KMS-11 (cell line): ENCODE measurements at regions not wholly inside any gene's neighbourhood (a gene's known extent, or its start where the extent isn't known, plus 50 kb on each side); places are given as distances from the start of the nearest gene placed in this dataset.

ENCODE experiments used
- H2AFZ ChIP-seq: fragments of 200-600 bp; sonication (generic); 2 replicates; pipeline ENCODE4 v1.6.1; 2016; ENCODE audit warnings: antibody characterized with exemption, mixed run types, low read depth
- H3K27ac ChIP-seq: fragments of 200-600 bp; sonication (generic); 2 replicates; pipeline ENCODE4 v1.6.1; 2016; ENCODE audit warnings: mild to moderate bottlenecking, mixed run types
- H3K27me3 ChIP-seq: fragments of 200-600 bp; sonication (generic); 2 replicates; pipeline ENCODE4 v1.6.1; 2017; ENCODE audit warnings: mild to moderate bottlenecking, low read depth, mixed run types, moderate library complexity; ENCODE audit not compliant: insufficient read depth
- H3K36me3 ChIP-seq: fragments of 200-600 bp; sonication (generic); 2 replicates; pipeline ENCODE4 v1.6.1; 2017; ENCODE audit warnings: mild to moderate bottlenecking, mixed run types; ENCODE audit not compliant: insufficient read depth
- H3K4me1 ChIP-seq: fragments of 200-600 bp; sonication (generic); 2 replicates; pipeline ENCODE4 v1.6.1; 2016; ENCODE audit warnings: mild to moderate bottlenecking, low read depth, mixed run types; ENCODE audit not compliant: poor library complexity, severe bottlenecking
- H3K4me2 ChIP-seq: fragments of 200-600 bp; sonication (generic); 2 replicates; pipeline ENCODE4 v1.7.0; 2016; ENCODE audit warnings: mild to moderate bottlenecking, mixed run types
- H3K4me3 ChIP-seq: fragments of 200-600 bp; sonication (generic); IDR thresholded peaks from 2 replicates; pipeline ENCODE4 v1.6.1; 2017; ENCODE audit warnings: low read depth, low read length, mixed read lengths; ENCODE audit not compliant: insufficient read depth
- H3K79me2 ChIP-seq: fragments of 200-600 bp; sonication (generic); 2 replicates; pipeline ENCODE4 v1.6.1; 2016; ENCODE audit warnings: low read depth, mixed run types; ENCODE audit not compliant: insufficient read depth
- H3K9ac ChIP-seq: fragments of 200-600 bp; sonication (generic); 2 replicates; pipeline ENCODE4 v1.6.1; 2016; ENCODE audit warnings: mild to moderate bottlenecking, mixed run types
- H4K20me1 ChIP-seq: fragments of 200-600 bp; sonication (generic); 2 replicates; pipeline ENCODE4 v1.6.1; 2016; ENCODE audit warnings: mild to moderate bottlenecking, mixed run types; ENCODE audit not compliant: insufficient read depth
- TF ChIP-seq, protein P1 (sequence below): fragments of 200-600 bp; sonication (generic); conservative IDR thresholded peaks from 2 replicates; pipeline ENCODE4 v1.6.1; 2017; ENCODE audit warnings: low read depth, mild to moderate bottlenecking, antibody characterized with exemption, low read length, moderate library complexity, mixed read lengths

DNA sequence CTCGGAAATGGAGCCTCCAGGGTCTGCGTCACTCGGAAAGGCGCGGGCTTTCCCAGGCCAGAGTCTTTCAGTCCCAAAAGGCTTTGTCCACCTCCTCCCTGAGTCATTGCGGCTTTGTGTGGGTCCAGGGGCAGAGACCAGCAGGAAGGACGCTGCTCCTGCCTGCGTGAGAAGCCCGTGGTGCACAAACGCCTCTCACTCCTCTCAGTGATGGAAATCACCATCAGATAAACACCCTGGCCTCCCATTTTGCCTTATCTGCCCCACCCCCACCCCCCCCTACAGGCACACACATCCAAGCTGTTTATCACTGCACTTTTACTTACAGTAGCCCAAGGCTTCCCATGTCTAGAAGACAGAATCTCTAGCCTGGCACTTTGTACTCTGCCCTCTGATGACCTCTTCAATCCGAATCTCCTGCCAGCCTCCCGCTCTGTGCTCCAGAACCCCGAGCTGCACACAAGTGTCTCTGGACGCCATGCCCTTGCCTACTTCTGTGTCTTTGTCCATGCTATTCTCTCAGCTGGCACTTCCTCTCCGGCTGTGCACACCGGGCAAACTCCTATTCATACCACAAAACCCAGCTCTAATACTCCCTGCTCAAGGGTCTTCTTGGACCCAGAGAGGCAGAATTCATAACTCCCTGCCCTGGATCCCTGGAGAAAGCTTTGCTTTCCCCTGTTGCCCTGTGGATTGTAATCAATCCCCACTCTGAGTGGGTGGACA is 954.6 kb downstream of the TBC1D22A start:
- H2AFZ ChIP-seq: no peak overlapping the region
- no peak overlapping the region for H3K27ac ChIP-seq
- no peak overlapping the region for H3K4me2 ChIP-seq
- H3K9ac ChIP-seq: no peak overlapping the region
- TF ChIP-seq, protein P1, sequence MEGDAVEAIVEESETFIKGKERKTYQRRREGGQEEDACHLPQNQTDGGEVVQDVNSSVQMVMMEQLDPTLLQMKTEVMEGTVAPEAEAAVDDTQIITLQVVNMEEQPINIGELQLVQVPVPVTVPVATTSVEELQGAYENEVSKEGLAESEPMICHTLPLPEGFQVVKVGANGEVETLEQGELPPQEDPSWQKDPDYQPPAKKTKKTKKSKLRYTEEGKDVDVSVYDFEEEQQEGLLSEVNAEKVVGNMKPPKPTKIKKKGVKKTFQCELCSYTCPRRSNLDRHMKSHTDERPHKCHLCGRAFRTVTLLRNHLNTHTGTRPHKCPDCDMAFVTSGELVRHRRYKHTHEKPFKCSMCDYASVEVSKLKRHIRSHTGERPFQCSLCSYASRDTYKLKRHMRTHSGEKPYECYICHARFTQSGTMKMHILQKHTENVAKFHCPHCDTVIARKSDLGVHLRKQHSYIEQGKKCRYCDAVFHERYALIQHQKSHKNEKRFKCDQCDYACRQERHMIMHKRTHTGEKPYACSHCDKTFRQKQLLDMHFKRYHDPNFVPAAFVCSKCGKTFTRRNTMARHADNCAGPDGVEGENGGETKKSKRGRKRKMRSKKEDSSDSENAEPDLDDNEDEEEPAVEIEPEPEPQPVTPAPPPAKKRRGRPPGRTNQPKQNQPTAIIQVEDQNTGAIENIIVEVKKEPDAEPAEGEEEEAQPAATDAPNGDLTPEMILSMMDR: no peak
- no peak overlapping the region for H3K4me3 ChIP-seq
- H3K36me3 ChIP-seq: no peaks in the 10 kb centered on the region
- H3K79me2 ChIP-seq: no peaks in the 10 kb centered on the region
- no peaks in the 10 kb centered on the region for H3K27me3 ChIP-seq
- H3K4me1 ChIP-seq: no peaks in the 10 kb centered on the region
- H4K20me1 ChIP-seq: no peaks in the 10 kb centered on the region

DNA sequence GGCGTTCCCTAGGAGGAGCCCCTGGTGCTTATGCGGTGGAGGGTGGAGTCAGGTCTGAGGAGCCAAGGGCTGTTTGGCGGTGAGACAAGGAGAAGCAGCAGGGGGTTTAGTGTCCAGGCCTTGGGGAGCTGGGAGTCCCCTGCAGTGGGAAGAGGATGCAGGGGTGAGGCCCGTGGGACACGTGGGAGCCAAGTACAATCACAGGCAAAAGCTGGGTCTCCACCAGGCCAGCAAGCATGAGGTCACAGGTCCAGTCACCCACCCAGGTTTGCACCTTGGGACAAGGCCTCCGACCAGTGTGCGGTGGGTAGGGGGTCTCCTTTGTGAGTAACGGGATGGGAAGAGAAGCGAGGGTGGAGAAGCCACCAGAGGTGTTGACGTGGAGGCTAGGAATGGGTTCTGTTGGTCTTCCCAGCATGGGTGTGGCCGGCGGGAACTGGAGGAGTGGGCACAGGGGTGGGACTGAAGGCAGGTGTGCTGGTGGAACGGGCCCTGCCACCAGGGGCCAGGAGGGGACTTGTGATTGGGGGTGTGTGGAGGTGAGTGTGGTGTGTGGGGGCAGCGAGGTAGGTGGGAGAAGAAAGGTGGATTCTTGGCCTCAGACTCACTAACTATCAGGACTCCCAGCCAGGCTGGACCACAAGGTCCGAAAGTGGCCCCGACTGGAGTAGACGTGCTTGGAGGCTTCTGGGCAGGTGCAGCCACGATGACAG is 953.6 kb downstream of the TBC1D22A start:
- TF ChIP-seq, protein P1: no peak
- Histone ChIP-seq H3K4me3 (no peak overlapping the region), H3K27me3 (no peaks in the 10 kb centered on the region), H4K20me1 (no peaks in the 10 kb centered on the region), H2AFZ (no peak overlapping the region), H3K36me3 (no peaks in the 10 kb centered on the region), H3K79me2 (no peaks in the 10 kb centered on the region), H3K27ac (no peak overlapping the region), H3K4me1 (no peaks in the 10 kb centered on the region), H3K9ac (no peak overlapping the region), H3K4me2 (no peak overlapping the region)

DNA sequence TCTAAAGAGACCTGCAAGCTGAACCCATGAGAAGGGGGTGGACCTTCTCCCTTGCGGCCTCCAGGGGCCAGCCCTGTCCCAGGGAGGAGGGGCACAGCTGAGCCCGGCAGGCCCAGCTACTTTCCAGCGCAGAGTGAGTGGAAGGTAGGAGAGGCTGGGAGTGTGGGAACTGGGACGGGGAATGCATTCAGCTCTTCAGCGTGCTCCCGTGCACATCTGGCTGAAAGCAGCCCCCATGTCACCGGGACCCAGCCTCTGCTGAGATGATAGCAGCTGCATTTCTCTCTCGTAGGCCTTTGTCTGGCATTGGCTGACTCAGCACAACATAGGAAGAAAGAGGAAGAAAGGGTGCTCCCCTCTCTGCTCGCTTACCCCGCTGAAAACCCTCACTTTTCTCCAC is 951.5 kb downstream of the TBC1D22A start:
- no peak overlapping the region for H3K4me3 ChIP-seq
- H3K9ac ChIP-seq: no peak overlapping the region
- H2AFZ ChIP-seq: no peak overlapping the region
- H3K4me2 ChIP-seq: no peak overlapping the region
- H3K4me1 ChIP-seq: no peaks in the 10 kb centered on the region
- TF ChIP-seq, protein P1: no peak
- H3K36me3 ChIP-seq: no peaks in the 10 kb centered on the region
- H3K79me2 ChIP-seq: no peaks in the 10 kb centered on the region
- H4K20me1 ChIP-seq: no peaks in the 10 kb centered on the region
- no peaks in the 10 kb centered on the region for H3K27me3 ChIP-seq
- H3K27ac ChIP-seq: no peak overlapping the region

DNA sequence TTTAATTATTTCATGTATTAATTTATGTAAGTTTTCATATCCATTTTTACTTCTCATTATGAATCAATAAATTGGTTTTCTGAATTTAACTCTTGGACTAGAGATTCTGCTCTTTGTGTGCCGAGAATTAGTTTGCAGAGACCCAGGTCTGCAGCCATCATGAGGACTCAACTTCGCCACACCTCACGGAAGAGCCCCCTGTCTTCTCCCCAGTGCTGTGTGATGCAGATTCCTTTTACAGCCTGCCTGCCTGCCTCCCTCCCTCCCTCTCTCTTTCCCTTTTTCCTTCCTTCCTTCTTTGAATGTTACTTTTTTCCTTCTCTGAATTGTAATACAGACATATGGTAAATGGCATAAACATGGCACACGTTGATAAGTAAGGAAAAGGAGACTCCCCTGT is 947.7 kb downstream of the TBC1D22A start:
- H4K20me1 ChIP-seq: no peaks in the 10 kb centered on the region
- H3K27me3 ChIP-seq: no peaks in the 10 kb centered on the region
- no peaks in the 10 kb centered on the region for H3K4me1 ChIP-seq
- H3K4me2 ChIP-seq: no peak overlapping the region
- H3K27ac ChIP-seq: no peak overlapping the region
- no peaks in the 10 kb centered on the region for H3K36me3 ChIP-seq
- no peak overlapping the region for H3K4me3 ChIP-seq
- H2AFZ ChIP-seq: no peak overlapping the region
- no peaks in the 10 kb centered on the region for H3K79me2 ChIP-seq
- no peak overlapping the region for H3K9ac ChIP-seq
- TF ChIP-seq, protein P1: no peak
